GM20000 (cell line): ENCODE measurements at regions not wholly inside any gene's neighbourhood (a gene's known extent, or its start where the extent isn't known, plus 50 kb on each side); places are given as distances from the start of the nearest gene placed in this dataset.

Source experiments
- DNase-seq: peaks from one replicate; pipeline ENCODE4 v3.0.0; 2012; ENCODE audit warnings: low spot score
- TF ChIP-seq, protein P1 (sequence below): IDR thresholded peaks from 2 replicates; pipeline ENCODE4 v1.5.1; 2012; ENCODE audit warnings: mild to moderate bottlenecking, control low read depth; ENCODE audit errors: extremely low read depth, missing control alignments

DNA sequence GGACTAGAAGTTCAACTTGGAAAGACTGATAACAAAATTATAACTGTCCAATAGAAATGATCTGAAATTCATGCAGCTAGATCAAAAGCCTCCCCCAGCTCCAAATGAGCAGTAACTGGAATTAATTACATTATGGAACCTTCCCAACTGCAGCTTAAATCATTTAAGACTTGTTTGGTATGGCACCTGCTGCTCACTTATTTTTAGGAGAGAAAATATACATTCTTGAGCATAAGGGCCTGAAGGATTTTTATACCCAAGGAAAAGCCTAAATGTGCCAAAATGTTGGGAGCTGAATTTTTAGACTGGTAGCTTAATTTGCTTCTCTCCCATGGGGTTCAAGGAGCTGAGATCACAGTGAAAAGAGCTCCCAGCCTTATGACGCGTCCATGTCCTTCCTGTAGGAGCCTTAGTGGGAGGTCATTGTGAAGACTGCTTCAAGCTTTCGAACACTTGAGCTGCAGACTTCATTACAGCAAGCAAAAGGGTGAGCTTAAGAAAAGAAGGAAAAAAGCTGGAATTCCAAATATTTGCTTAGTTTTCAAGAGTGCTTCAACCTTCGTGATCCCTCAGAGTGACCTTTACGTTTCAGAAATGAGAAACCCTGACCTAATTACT lies 276.0 kb downstream of the DMAC1 start:
- TF ChIP-seq, protein P1, sequence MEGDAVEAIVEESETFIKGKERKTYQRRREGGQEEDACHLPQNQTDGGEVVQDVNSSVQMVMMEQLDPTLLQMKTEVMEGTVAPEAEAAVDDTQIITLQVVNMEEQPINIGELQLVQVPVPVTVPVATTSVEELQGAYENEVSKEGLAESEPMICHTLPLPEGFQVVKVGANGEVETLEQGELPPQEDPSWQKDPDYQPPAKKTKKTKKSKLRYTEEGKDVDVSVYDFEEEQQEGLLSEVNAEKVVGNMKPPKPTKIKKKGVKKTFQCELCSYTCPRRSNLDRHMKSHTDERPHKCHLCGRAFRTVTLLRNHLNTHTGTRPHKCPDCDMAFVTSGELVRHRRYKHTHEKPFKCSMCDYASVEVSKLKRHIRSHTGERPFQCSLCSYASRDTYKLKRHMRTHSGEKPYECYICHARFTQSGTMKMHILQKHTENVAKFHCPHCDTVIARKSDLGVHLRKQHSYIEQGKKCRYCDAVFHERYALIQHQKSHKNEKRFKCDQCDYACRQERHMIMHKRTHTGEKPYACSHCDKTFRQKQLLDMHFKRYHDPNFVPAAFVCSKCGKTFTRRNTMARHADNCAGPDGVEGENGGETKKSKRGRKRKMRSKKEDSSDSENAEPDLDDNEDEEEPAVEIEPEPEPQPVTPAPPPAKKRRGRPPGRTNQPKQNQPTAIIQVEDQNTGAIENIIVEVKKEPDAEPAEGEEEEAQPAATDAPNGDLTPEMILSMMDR: no peak
- DNase-seq: no peak

DNA sequence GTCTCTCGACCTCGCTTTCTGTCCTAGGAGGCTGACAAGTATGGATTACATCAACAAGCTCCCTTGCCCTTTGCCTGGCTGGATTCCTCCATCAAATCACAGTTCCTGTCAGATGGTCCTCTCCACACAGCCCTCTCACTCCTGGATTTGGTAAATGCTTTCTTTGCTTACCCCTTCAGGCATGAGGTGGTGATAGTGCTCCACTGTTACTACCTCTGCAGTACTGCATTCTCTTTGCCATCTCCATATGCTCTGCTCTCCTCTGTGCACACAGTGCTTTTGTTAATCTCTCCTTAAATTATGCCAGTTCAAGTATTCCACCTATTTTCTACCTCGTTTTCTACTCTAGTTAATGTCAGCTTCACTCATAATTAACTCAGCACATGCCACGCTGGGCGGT lies 279.2 kb downstream of the DMAC1 start:
- no peak for DNase-seq

DNA sequence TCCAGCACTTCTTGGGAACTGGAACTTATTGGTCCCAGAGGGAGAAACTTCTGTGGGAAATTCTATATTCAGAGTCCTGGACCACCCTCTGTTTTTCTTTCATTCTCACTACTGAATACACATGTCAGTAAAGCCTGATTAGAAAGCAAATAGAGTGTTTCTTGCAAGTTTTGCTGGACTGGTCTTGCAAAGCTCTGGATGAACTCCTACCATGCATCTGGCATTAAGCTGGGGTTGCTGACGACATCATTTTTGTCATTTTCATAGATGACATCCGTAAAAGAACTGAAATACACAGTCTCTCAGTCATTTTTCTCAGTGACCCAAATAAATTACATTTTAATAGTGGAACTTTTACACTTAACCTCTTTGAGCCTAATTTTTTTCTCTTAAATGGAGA lies 283.2 kb downstream of the DMAC1 start:
- TF ChIP-seq, protein P1: no peak
- DNase-seq: no peak

More for the DNA sequence above, 279.2 kb downstream of the DMAC1 start:
- TF ChIP-seq, protein P1: no peak

DNA sequence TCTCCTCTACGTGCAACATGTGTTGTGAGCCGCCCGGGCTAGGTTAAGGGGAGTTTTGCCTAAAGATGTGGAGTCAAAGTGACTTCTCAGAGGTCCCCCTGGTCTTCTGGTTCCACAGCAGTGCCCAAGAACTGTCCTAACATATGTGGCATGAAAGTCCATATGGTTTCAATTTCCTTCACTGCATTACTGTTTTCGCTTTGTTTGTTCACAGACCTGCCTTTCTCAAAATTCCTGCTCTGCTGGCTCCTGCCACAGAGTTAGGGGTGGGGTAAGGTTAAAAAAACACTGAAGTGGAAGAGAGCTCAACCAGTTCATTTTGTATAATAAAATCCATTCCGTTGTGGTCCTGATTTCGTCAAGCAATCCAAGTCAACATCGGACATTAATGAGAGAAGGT lies 289.4 kb downstream of the DMAC1 start:
- no peak for DNase-seq
- TF ChIP-seq, protein P1: no peak

DNA sequence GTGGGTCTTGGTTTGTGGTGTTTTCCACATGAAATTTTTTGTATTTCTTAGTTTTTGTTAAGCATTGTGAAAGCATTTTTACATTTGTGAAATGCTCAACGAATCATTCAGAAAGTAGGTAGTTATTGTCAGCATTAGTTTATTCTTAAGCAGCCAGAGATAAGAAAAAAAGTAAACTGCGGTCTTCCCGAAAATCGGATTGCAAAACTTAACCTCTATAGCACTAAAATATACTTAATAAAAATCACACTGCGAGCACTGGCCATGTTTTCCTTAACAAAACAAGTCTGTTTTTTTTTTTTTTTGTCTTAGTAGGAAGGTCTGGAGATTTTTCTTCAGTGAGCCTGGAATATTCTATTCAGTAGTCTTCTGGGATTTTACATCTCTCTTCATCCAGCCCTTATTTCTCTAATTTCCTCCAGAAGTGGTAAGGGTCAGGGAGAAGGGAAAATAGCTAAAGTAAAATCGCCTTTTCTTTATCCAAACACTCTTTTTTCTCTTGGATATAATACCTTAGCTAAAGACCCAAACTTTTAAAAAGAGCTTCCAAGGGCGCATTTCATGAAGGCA lies 289.9 kb downstream of the DMAC1 start:
- TF ChIP-seq, protein P1: no peak
- no peak for DNase-seq

DNA sequence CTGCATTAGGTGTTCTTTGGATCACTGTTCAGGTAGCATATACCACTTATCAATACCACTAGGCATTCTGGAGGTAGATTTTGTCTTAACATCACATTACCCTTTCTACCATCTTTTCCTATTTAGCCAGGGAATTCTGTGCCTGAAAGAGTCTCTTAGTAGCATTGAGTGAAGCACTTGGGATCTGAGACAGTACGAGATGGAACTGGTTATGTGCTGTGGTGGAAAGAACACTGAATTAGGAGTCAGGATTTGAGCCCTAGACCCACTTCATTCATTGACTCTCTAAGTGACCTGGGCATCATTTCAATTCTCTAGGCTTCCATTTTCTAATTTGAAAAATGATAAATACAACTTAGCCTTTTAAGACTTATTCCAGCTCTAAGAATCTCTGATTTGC lies 291.1 kb downstream of the DMAC1 start:
- no peak for DNase-seq
- TF ChIP-seq, protein P1: no peak

DNA sequence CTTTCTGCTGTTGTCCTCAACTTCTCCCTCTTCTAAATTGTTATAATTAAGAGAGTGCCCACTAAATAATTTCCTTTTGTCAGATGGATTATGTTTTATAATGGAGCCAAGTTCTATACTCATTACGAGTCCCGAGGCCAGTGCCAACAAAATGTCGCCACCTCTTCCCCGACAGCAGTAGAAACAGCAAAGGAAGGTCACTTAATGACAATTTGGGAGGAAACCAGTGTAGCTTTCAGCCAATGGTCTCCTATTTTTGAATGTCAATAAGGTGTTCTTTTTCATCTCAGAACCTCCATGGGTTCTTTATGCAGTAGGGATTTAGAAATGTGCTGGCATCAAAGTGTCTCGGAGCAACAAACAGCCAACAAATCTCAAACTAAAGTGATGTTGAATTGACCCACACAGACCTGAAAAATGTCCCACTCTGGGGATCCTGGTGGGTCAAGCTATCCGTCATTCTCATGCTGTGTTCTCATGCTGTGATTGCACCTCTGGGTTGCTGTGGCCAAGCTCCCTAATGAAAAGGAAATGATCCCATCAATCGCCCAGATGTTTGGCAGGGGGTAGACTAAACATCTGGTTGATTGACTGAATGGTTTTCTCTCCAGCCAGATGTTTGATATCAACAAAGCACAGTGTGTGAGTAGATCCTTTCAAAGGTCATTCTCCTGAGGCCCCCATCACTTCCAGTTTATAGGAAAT lies 291.9 kb downstream of the DMAC1 start:
- TF ChIP-seq, protein P1: no peak

More for the DNA sequence above, 291.9 kb downstream of the DMAC1 start:
- no peak for DNase-seq
